Neutrophil (primary cell): ENCODE measurements at regions not wholly inside any gene's neighbourhood (a gene's known extent, or its start where the extent isn't known, plus 50 kb on each side); places are given as distances from the start of the nearest gene placed in this dataset.

Experiments
- H3K27ac ChIP-seq: fragments of 200-600 bp; sonication (generic); 2 replicates; pipeline ENCODE4 v1.5.1; 2016; ENCODE audit warnings: mild to moderate bottlenecking, moderate library complexity
- H3K27me3 ChIP-seq: fragments of 200-600 bp; sonication (generic); 2 replicates; pipeline ENCODE4 v1.6.0; 2016; ENCODE audit warnings: mild to moderate bottlenecking
- H3K36me3 ChIP-seq: fragments of 200-600 bp; sonication (generic); 2 replicates; pipeline ENCODE4 v1.5.1; 2017
- H3K4me1 ChIP-seq, 2 experiments: fragments of 200-600 bp in 1 of 2; sonication (generic) in 1 of 2; 1 replicate in 1 of 2; 2 replicates in 1 of 2; pipeline versions ENCODE4 v1.5.1 to v1.6.1; 2013 to 2016; ENCODE audit warnings: low read depth in 1 of 2, low read length in 1 of 2, mild to moderate bottlenecking in 1 of 2, moderate library complexity in 1 of 2; ENCODE audit not compliant: control insufficient read depth in 1 of 2, insufficient read depth in 1 of 2
- H3K4me3 ChIP-seq, 2 experiments: fragments of 200-600 bp in 1 of 2; sonication (generic) in 1 of 2; 1 replicate in 1 of 2; 2 replicates in 1 of 2; pipeline ENCODE4 v1.5.1; 2013 to 2016; ENCODE audit warnings: low read depth in 1 of 2, low read length in 1 of 2, mild to moderate bottlenecking in 1 of 2, moderate library complexity in 1 of 2
- H3K9me3 ChIP-seq: fragments of 200-600 bp; sonication (generic); 2 replicates; pipeline ENCODE4 v1.5.1; 2016
- TF ChIP-seq, protein P1 (sequence below): fragments of 200-600 bp; sonication (generic); IDR thresholded peaks from 2 replicates; pipeline ENCODE4 v1.5.1; 2016; ENCODE audit warnings: antibody characterized with exemption

DNA sequence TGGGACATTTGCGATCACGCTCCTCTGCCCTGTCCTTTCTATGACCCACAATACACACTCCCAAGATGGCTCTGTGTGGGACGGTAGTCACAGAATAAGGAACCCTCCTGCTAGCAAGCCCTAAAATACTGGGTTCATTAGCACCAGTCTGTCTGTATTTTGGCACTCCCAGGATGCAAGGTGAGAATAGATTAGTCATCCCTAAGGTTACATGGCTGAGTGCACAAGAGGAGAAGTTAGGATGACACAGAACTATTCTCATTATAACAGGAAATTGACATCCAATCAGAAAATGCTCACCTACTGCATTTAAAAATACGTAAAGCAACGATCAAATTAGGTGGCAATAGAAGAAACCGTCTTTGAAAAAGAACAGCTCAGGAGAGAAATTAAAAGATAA lies 590.2 kb downstream of the EPHA4 start:
- Histone ChIP-seq H3K27ac (no peak overlapping the region), H3K9me3 (no peaks in the 10 kb centered on the region), H3K36me3 (no peaks in the 10 kb centered on the region), H3K27me3 (no peaks in the 10 kb centered on the region), H3K4me3 (no peak overlapping the region), H3K4me1 (no peaks in the 10 kb centered on the region)
- TF ChIP-seq, protein P1, sequence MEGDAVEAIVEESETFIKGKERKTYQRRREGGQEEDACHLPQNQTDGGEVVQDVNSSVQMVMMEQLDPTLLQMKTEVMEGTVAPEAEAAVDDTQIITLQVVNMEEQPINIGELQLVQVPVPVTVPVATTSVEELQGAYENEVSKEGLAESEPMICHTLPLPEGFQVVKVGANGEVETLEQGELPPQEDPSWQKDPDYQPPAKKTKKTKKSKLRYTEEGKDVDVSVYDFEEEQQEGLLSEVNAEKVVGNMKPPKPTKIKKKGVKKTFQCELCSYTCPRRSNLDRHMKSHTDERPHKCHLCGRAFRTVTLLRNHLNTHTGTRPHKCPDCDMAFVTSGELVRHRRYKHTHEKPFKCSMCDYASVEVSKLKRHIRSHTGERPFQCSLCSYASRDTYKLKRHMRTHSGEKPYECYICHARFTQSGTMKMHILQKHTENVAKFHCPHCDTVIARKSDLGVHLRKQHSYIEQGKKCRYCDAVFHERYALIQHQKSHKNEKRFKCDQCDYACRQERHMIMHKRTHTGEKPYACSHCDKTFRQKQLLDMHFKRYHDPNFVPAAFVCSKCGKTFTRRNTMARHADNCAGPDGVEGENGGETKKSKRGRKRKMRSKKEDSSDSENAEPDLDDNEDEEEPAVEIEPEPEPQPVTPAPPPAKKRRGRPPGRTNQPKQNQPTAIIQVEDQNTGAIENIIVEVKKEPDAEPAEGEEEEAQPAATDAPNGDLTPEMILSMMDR, result no peak

DNA sequence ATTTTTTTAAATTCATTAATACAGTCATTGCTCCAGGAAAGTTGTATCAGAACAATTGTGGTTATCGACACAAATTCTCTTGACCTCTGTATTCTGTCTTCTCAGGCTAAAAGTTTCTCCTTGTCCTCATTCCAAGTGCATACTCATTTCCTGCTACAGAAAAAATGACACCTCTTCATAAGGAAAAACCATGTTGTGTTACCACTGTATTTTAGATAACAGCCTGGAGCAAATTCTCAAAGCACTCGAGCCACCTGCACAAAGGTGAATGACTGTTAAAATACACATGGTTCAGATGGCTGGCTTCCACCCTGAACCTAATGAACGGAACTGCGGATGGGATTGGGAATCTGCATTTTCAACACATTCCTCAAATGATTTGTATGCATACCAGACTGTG lies 586.5 kb downstream of the EPHA4 start:
- Histone ChIP-seq H3K27ac (no peak overlapping the region), H3K9me3 (no peaks in the 10 kb centered on the region), H3K4me3 (no peak overlapping the region), H3K36me3 (no peaks in the 10 kb centered on the region), H3K27me3 (no peaks in the 10 kb centered on the region), H3K4me1 (no peaks in the 10 kb centered on the region)
- TF ChIP-seq, protein P1, result no peak

DNA sequence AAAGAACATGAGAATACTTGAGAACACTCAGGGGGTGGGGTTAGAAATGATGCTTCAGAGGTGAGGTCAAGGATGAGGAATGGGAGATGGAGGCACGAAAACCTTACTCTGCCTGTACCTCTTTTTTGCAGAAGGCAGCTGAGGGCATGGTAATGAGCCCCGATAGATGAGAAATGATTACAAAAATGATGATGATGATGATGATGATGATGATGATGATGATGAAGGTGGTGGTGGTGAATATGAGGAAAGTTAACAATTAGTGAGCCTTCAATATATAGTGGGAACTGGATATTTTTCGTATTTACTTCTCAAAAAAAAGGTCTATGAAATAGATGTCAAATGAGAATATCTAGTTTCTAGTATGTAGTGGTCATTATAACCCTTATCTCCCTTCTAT lies 584.3 kb downstream of the EPHA4 start:
- Histone ChIP-seq H3K36me3 (no peaks in the 10 kb centered on the region), H3K9me3 (no peaks in the 10 kb centered on the region), H3K4me3 (no peak overlapping the region), H3K4me1 (no peaks in the 10 kb centered on the region), H3K27ac (no peak overlapping the region), H3K27me3 (no peaks in the 10 kb centered on the region)
- TF ChIP-seq, protein P1, result no peak

DNA sequence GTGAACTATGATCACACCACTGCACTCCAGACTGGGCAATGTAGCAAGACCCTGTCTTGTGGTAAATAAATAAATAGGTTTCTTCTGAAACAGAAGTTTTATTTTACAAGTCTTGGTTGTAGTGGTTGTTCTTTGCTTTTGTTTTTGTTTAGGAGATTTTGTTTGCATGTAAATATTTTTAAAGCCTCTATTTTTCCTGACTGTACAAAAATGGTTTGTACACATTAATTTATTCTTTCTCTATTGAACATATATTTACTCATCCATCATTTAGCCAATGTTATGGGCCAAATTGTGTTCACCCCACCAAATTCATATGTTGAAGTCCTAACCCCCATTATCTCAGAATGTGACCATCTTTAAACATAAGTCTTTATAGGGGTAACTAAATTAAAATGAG lies 580.1 kb downstream of the EPHA4 start:
- Histone ChIP-seq H3K4me3 (no peak overlapping the region), H3K36me3 (no peaks in the 10 kb centered on the region), H3K9me3 (no peaks in the 10 kb centered on the region), H3K4me1 (no peaks in the 10 kb centered on the region), H3K27ac (no peak overlapping the region), H3K27me3 (no peaks in the 10 kb centered on the region)
- TF ChIP-seq, protein P1, result no peak

DNA sequence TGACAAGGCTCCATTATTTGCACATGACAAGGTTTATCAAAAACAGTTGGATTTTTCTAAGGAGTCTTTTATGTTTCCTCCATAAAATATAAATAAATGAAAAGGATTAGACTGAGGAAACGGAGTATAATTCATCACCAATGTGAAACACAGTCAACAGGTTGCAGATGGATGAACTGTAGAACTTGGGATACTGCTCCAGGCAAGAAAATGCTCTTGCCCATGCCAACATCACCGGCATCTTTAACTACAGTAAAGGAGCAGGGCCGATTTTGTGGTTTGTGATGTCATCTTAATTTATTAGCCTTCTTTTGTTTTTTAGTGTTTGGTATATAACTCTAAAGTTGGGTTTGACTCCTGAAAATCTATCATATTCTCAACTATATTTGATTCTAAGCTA lies 577.3 kb downstream of the EPHA4 start:
- TF ChIP-seq, protein P1, result no peak
- Histone ChIP-seq H3K36me3 (no peaks in the 10 kb centered on the region), H3K4me1 (no peaks in the 10 kb centered on the region), H3K4me3 (no peak overlapping the region), H3K27ac (no peak overlapping the region), H3K27me3 (no peaks in the 10 kb centered on the region), H3K9me3 (no peaks in the 10 kb centered on the region)

DNA sequence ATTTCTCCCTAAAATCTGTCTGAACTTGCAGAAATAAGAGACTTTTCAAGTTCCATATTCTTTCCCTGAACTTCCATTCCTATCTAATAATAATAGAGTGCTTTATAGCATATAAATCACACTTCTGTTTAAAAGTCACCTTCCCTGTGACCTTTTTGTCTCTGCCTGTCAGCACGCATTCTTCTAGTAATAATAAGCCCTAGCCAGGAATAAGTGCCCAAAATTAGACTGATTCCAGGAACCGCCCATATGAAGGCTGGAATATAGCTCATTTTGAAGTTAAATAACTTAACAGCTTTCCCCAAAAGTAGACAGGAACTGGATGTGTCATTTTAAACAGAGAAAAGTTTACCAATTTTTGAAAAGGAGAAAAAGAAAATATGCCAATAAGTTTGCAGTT lies 576.5 kb downstream of the EPHA4 start:
- TF ChIP-seq, protein P1, result no peak
- H3K9me3 ChIP-seq, result no peaks in the 10 kb centered on the region

More for the DNA sequence above, 576.5 kb downstream of the EPHA4 start:
- no peaks in the 10 kb centered on the region for H3K4me1 ChIP-seq
- H3K36me3 ChIP-seq, result no peaks in the 10 kb centered on the region
- no peak overlapping the region for H3K27ac ChIP-seq
- no peak overlapping the region for H3K4me3 ChIP-seq
- H3K27me3 ChIP-seq, result no peaks in the 10 kb centered on the region
